ENCODE measurements at regions not wholly inside any gene's neighbourhood (a gene's known extent, or its start where the extent isn't known, plus 50 kb on each side); places are given as distances from the start of the nearest gene placed in this dataset.
"Not testable (repeated sequence)": the region's sequence is repeated elsewhere in the genome, so short reads cannot be mapped to it uniquely, and the experiment has no call there.

DNA sequence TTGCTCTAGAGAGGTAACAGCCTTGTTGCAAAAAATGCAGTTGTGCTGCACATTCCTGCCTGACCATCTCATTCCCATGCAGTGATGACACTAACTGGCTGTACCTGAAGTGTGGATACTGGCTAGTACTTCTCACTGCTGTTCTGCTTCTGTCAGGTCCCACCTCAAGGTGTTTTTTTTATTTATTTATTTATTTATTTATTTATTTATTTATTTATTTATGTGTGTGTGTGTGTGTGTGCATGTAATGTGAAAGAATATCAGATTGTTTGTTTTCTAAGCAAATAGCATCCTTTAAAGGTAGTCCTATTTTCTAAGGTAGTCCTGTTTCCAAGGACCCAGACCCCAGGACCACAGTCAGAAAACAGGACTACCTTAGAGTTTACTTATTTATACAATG is 87.2 kb upstream of the SYT4 start:
- no peaks in the 10 kb centered on the region for H3K4me1 ChIP-seq (ENCODE audit: control insufficient read depth in 2 of 2, insufficient read depth in 2 of 2, low read length in 2 of 2)
- H3K27ac ChIP-seq (ENCODE audit: low read length in 2 of 2) = no peak overlapping the region
- TF ChIP-seq EZH2 (IDR thresholded peaks at IDR 0.05; ENCODE audit: borderline replicate concordance, insufficient read depth, low read depth, low read length, poor library complexity, severe bottlenecking) = no peak
- TF ChIP-seq, protein P1, sequence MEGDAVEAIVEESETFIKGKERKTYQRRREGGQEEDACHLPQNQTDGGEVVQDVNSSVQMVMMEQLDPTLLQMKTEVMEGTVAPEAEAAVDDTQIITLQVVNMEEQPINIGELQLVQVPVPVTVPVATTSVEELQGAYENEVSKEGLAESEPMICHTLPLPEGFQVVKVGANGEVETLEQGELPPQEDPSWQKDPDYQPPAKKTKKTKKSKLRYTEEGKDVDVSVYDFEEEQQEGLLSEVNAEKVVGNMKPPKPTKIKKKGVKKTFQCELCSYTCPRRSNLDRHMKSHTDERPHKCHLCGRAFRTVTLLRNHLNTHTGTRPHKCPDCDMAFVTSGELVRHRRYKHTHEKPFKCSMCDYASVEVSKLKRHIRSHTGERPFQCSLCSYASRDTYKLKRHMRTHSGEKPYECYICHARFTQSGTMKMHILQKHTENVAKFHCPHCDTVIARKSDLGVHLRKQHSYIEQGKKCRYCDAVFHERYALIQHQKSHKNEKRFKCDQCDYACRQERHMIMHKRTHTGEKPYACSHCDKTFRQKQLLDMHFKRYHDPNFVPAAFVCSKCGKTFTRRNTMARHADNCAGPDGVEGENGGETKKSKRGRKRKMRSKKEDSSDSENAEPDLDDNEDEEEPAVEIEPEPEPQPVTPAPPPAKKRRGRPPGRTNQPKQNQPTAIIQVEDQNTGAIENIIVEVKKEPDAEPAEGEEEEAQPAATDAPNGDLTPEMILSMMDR (IDR thresholded peaks at IDR 0.05) = no peak
- no peaks in the 10 kb centered on the region for H3K9me3 ChIP-seq (ENCODE audit: control extremely low read depth in 1 of 3, control insufficient read depth in 2 of 3, insufficient read depth in 1 of 3, low read length in 2 of 3)
- no peak overlapping the region for H3K9ac ChIP-seq (ENCODE audit: low read length)
- H3K9me3 Mint-ChIP-seq (ENCODE audit: insufficient read depth) = peaks cover 2% of the 10 kb centered on the region
- H3K27ac Mint-ChIP-seq = no peak overlapping the region
- DNase-seq (no peak), ATAC-seq (ENCODE audit: low read depth) (no peak)
- H3K4me2 ChIP-seq (replicated peaks; ENCODE audit: low read depth, low read length, poor library complexity, severe bottlenecking) = no peak overlapping the region
- H3K27me3 ChIP-seq (replicated peaks in 1 of 4; ENCODE audit: control extremely low read depth in 1 of 4, control insufficient read depth in 3 of 4, insufficient read depth in 4 of 4, low read length in 3 of 4) = no peaks in the 10 kb centered on the region
- POLR2A ChIA-PET = no interaction called here
- H4K20me1 ChIP-seq (ENCODE audit: control insufficient read depth, insufficient read depth, low read length, poor library complexity, severe bottlenecking) = no peaks in the 10 kb centered on the region
- no peaks in the 10 kb centered on the region for H3K27me3 Mint-ChIP-seq
- H3K4me3 Mint-ChIP-seq = no peak overlapping the region
- no peak overlapping the region for H2AFZ ChIP-seq (ENCODE audit: insufficient read depth, low read depth, low read length, poor library complexity, severe bottlenecking)
- CTCF ChIA-PET = no interaction called here
- H3K36me3 ChIP-seq (replicated peaks in 1 of 2; ENCODE audit: control extremely low read depth in 1 of 2, control insufficient read depth in 1 of 2, extremely low read depth in 1 of 2, insufficient read depth in 2 of 2, low read length in 1 of 2) = no peaks in the 10 kb centered on the region
- H3K79me2 ChIP-seq (ENCODE audit: control insufficient read depth, insufficient read depth, low read length) = no peaks in the 10 kb centered on the region
- no peaks in the 10 kb centered on the region for H3K4me1 Mint-ChIP-seq
- intact Hi-C loops (cut with micrococcal nuclease) = no loop called here
- H3K4me3 ChIP-seq (ENCODE audit: control extremely low read depth in 1 of 5, extremely low read depth in 1 of 5, insufficient read depth in 1 of 5, low read depth in 2 of 5, low read length in 4 of 5) = no peak overlapping the region

DNA sequence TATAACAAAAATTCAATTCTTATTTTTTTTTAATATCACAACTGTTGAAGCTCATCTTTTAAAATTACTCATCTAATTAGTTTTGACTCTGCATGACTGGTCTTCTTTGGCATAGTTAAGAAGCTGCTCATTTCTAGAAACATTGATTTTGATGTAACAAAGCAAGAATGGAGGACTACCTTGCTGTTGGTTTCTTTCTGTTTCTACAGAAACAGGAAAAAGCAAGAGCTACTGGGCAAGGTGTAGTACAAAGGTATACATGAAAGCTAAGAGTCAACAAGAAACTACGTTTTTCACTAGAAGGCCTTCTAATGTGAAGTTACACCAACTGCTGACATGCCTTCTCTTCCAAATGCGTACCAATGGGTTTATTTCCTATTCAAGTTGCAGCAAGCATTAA is 90.6 kb upstream of the SYT4 start:
- no peak overlapping the region for H3K4me3 Mint-ChIP-seq
- no CpG with 5 or more reads among the region's 2 CpGs for WGBS (ENCODE audit: insufficient coverage)
- no peak for DNase-seq
- Histone ChIP-seq H3K9me3 (ENCODE audit: control extremely low read depth in 1 of 3, control insufficient read depth in 2 of 3, insufficient read depth in 1 of 3, low read length in 2 of 3) (no peaks in the 10 kb centered on the region), H3K4me1 (ENCODE audit: control insufficient read depth in 2 of 2, insufficient read depth in 2 of 2, low read length in 2 of 2) (no peaks in the 10 kb centered on the region), H3K27ac (ENCODE audit: low read length in 2 of 2) (no peak overlapping the region), H3K27me3 (replicated peaks in 1 of 4; ENCODE audit: control extremely low read depth in 1 of 4, control insufficient read depth in 3 of 4, insufficient read depth in 4 of 4, low read length in 3 of 4) (no peaks in the 10 kb centered on the region), H3K4me3 (ENCODE audit: control extremely low read depth in 1 of 5, extremely low read depth in 1 of 5, insufficient read depth in 1 of 5, low read depth in 2 of 5, low read length in 4 of 5) (no peak overlapping the region), H4K20me1 (ENCODE audit: control insufficient read depth, insufficient read depth, low read length, poor library complexity, severe bottlenecking) (no peaks in the 10 kb centered on the region), H3K9ac (ENCODE audit: low read length) (no peak overlapping the region), H3K79me2 (ENCODE audit: control insufficient read depth, insufficient read depth, low read length) (no peaks in the 10 kb centered on the region), H2AFZ (ENCODE audit: insufficient read depth, low read depth, low read length, poor library complexity, severe bottlenecking) (no peak overlapping the region), H3K36me3 (replicated peaks in 1 of 2; ENCODE audit: control extremely low read depth in 1 of 2, control insufficient read depth in 1 of 2, extremely low read depth in 1 of 2, insufficient read depth in 2 of 2, low read length in 1 of 2) (no peaks in the 10 kb centered on the region), H3K4me2 (replicated peaks; ENCODE audit: low read depth, low read length, poor library complexity, severe bottlenecking) (no peak overlapping the region)
- no peaks in the 10 kb centered on the region for H3K9me3 Mint-ChIP-seq (ENCODE audit: insufficient read depth)
- POLR2A ChIA-PET = no interaction called here
- H3K27me3 Mint-ChIP-seq = no peaks in the 10 kb centered on the region
- no peak for ATAC-seq (ENCODE audit: low read depth)
- CTCF ChIA-PET = no interaction called here
- H3K4me1 Mint-ChIP-seq = no peaks in the 10 kb centered on the region
- no peak for TF ChIP-seq EZH2 (IDR thresholded peaks at IDR 0.05; ENCODE audit: borderline replicate concordance, insufficient read depth, low read depth, low read length, poor library complexity, severe bottlenecking)
- TF ChIP-seq, protein P1 (IDR thresholded peaks at IDR 0.05) = no peak
- intact Hi-C loops (cut with micrococcal nuclease) = no loop called here
- no peak overlapping the region for H3K27ac Mint-ChIP-seq

DNA sequence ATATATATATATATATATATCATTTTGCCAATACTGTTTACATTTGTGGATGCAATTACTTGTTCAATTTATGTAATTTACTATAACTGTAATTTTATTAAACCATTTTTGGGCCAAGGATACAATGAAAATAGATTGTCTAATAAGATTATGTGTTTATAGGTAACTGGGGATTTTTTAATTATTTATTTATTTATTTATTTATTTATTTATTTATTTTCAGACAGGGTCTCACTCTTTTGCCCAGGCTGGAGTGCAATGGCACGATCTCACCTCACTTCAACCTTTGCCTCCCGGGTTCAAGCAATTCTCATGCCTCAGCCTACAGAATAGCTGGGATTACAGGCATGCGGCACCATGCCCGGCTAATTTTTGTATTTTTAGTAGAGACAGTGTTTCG is 92.0 kb upstream of the SYT4 start:
- H3K4me1 Mint-ChIP-seq; H4K20me1 ChIP-seq (ENCODE audit: control insufficient read depth, insufficient read depth, low read length, poor library complexity, severe bottlenecking); DNase-seq; H3K9me3 ChIP-seq (ENCODE audit: control extremely low read depth in 1 of 3, control insufficient read depth in 2 of 3, insufficient read depth in 1 of 3, low read length in 2 of 3); CTCF ChIA-PET; H3K9me3 Mint-ChIP-seq (ENCODE audit: insufficient read depth); H3K27ac Mint-ChIP-seq; H3K4me3 Mint-ChIP-seq; POLR2A ChIA-PET; intact Hi-C loops (cut with micrococcal nuclease); H3K27ac ChIP-seq (ENCODE audit: low read length in 2 of 2); H3K27me3 ChIP-seq (replicated peaks in 1 of 4; ENCODE audit: control extremely low read depth in 1 of 4, control insufficient read depth in 3 of 4, insufficient read depth in 4 of 4, low read length in 3 of 4); H3K27me3 Mint-ChIP-seq; H3K4me1 ChIP-seq (ENCODE audit: control insufficient read depth in 2 of 2, insufficient read depth in 2 of 2, low read length in 2 of 2); ATAC-seq (ENCODE audit: low read depth); H3K4me3 ChIP-seq (ENCODE audit: control extremely low read depth in 1 of 5, extremely low read depth in 1 of 5, insufficient read depth in 1 of 5, low read depth in 2 of 5, low read length in 4 of 5); H3K79me2 ChIP-seq (ENCODE audit: control insufficient read depth, insufficient read depth, low read length); H3K36me3 ChIP-seq (replicated peaks in 1 of 2; ENCODE audit: control extremely low read depth in 1 of 2, control insufficient read depth in 1 of 2, extremely low read depth in 1 of 2, insufficient read depth in 2 of 2, low read length in 1 of 2); H3K9ac ChIP-seq (ENCODE audit: low read length); H3K4me2 ChIP-seq (replicated peaks; ENCODE audit: low read depth, low read length, poor library complexity, severe bottlenecking); H2AFZ ChIP-seq (ENCODE audit: insufficient read depth, low read depth, low read length, poor library complexity, severe bottlenecking): not testable (repeated sequence)
- WGBS (ENCODE audit: insufficient coverage) = 100% methylated on average over 5 of the region's 5 CpGs

Data from B cell (primary cell).